Spleen (tissue), 7 donors: ENCODE measurements at regions not wholly inside any gene's neighbourhood (a gene's known extent, or its start where the extent isn't known, plus 50 kb on each side); places are given as distances from the start of the nearest gene placed in this dataset.

ENCODE experiments used
- POLR2A ChIP-seq, 3 donors: fragments of 450-650 bp; IDR thresholded peaks; one replicate each; pipeline ENCODE4 v1.5.1; 2017; ENCODE audit warnings: antibody characterized with exemption in 3 of 3, mild to moderate bottlenecking in 1 of 3
- POLR2AphosphoS5 ChIP-seq, 3 donors: sonication (generic); formaldehyde crosslinking; IDR thresholded peaks; one replicate each; pipeline ENCODE4 v1.5.1; 2017; ENCODE audit warnings: antibody characterized with exemption in 3 of 3
- TF ChIP-seq, protein P1 (sequence below), 11 experiments: fragments of 200-600 bp in 7 of 11; fragments of 450-650 bp in 4 of 11; sonication (generic) in 4 of 11; IDR thresholded peaks in 8 of 11; conservative IDR thresholded peaks in 3 of 11; 1 replicate in 7 of 11; 2 replicates in 4 of 11; pipeline versions ENCODE4 v1.4.0 to v1.8.0; 2016 to 2021; ENCODE audit warnings: antibody characterized with exemption in 11 of 11, inconsistent platforms in 4 of 11, mild to moderate bottlenecking in 1 of 11
- donor health status: DM: no; HTN: no; CAD: no; lungs with moderate emphysema.
- donor health status: DM: no; HTN: no; CAD: no.
- donor health status: DM: no; HTN: no; CAD: no.

GRCh38 chr4:29596228-29596627, 1123.9 kb upstream of the PCDH7 start:
- TF ChIP-seq, protein P1, sequence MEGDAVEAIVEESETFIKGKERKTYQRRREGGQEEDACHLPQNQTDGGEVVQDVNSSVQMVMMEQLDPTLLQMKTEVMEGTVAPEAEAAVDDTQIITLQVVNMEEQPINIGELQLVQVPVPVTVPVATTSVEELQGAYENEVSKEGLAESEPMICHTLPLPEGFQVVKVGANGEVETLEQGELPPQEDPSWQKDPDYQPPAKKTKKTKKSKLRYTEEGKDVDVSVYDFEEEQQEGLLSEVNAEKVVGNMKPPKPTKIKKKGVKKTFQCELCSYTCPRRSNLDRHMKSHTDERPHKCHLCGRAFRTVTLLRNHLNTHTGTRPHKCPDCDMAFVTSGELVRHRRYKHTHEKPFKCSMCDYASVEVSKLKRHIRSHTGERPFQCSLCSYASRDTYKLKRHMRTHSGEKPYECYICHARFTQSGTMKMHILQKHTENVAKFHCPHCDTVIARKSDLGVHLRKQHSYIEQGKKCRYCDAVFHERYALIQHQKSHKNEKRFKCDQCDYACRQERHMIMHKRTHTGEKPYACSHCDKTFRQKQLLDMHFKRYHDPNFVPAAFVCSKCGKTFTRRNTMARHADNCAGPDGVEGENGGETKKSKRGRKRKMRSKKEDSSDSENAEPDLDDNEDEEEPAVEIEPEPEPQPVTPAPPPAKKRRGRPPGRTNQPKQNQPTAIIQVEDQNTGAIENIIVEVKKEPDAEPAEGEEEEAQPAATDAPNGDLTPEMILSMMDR (IDR thresholded peaks at IDR 0.05 in 8 of 11, conservative IDR thresholded peaks at IDR 0.05 in 3 of 11): no peak
- TF ChIP-seq POLR2A (IDR thresholded peaks at IDR 0.05) (no peak), POLR2AphosphoS5 (IDR thresholded peaks at IDR 0.05) (no peak)
